ENCODE measurements at regions not wholly inside any gene's neighbourhood (a gene's known extent, or its start where the extent isn't known, plus 50 kb on each side); places are given as distances from the start of the nearest gene placed in this dataset.
A peak's percentile ranks its signal among the peaks of the same experiment; 100 is the strongest.

DNA sequence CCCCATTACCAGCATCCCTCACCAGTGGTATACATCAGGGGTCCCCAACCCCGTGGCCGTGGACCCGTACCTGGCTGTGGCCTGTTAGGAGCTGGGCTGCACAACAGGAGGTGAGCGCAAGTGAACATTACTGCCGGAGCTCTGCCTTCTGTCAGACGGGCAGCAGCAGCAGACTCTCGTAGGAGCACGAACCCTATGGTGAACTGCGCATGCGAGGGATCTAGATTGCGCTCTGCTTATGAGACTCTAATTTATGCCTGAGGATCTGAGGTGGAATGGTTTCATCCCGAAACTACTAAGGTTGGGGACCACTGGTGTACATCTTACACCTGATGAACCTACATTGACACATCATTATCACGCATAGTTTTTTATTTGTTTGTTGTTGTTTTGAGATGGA lies 52.8 kb upstream of the DHX15 start:
- no peak for DNase-seq (ENCODE audit: low read depth)

DNA sequence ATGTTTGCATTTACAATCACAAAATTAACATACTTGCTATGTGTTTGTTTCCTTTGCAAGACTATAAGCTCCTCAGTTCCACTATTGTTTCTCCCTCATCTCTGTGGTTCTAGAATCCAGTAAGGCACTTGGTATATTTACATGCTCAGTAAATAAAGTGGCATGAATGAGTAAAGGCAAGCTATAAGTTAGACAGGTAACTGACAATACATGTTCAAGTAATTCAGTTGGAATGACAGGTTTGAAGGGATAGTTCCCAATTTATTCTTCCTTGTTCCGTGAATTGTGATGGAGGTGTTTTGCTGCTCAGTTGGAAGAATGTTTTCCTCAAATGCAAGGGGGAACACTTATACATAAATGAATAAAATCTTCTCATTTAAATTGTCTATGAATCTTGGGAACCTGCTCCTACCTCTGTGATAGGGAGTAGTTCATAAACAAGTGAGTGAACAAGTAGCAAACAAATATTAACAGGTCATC lies 54.1 kb upstream of the DHX15 start:
- no peak for DNase-seq (ENCODE audit: low read depth)

DNA sequence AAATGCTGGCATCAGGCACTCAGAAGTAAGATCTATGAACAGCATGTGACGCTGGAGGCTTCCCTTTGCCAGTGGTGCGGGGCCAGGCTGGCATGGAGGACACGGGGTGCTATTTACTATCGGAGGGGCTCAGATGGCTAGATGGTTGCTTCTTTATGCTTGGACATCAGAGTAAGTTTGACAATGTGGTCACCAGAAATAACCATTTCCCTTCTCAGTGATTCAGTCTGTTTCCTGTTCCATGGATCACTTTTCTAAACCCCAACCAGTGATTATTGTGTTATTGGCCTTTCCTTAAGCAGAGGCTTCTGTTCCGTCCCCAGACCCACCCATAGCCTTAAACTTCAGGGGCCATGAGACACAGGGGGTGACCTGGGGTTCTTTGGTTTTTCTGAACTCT lies 55.4 kb upstream of the DHX15 start:
- DNase-seq (ENCODE audit: low read depth): no peak

DNA sequence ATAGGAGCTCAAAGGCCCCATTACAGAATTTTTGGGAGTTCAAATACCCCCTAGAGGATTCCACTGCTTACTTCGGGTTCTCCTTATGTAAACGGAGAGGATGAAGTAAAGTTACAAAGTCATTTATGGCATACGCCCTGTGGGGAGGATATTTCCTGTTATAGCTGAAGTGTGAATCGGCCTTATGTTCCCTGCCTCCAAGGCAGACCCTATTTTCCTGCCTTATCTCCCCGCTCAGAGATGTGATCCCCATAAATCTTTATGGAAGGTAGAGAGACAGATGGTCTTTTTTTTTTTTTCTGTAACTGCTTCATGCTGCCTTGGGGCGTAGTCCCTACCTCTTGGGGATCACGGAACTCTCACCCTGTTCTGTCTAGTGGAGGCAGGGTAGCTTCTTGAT lies 56.0 kb upstream of the DHX15 start:
- DNase-seq (ENCODE audit: low read depth): no peak

DNA sequence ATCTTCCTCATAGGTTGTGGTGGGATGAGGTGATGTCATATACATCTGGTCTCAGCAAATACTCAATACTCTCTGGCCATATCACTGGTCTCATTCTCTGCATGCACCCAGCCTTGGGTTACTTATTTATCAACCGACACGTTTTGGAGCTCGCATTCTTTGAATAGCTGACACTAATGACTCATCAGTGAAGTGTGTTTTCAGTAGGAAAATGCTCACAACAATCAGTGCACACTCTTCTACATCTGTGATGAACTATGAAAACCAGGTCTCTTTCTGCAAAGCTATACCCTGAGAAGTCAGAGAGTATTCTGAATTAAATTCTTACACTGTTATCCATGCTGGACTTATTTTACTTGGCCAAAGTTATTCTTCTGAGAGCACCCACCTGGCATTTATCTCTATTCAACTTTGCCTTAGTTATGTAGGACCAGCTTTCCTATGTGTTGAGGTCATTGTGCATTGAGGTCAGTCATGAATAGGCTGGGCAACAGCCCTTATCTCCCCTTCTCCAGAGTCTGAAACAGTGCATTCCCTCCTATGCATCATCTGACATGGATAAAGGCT lies 58.7 kb upstream of the DHX15 start:
- DNase-seq (ENCODE audit: low read depth): no peak

DNA sequence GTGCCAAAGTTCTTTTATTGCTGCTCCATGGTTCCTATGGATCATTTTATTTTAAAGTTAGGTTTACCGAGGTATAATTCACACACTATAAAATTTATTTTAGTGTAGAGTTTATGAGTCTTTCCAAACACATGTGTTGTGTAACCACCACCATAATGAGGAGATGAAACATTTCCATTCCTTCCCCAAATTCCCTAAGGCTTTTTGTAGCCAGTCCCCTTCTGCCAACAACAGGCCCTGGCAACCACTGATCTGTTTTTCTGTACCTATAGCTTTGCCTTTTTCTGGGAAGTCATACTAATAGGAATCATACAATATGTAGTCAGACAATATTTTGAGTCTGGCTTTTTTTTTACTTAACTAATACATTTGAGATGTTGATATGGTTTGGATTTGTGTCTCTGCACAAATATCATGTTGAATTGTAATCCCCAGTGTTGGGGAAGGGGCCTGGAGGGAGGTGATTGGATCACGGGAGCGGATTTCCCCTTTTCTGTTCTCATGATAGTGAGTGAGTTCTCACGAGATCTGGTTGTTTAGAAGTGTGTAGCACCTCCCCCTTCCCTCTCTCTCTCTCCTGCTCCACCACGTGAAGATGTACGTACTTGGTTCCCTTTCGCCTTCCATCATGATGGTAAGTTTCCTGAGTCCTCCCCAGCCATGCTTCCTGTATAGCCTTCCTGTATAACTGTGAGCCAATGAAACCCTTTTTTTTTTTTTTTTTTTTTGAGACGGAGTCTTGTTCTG lies 59.6 kb upstream of the DHX15 start:
- DNase-seq (ENCODE audit: low read depth): no peak

DNA sequence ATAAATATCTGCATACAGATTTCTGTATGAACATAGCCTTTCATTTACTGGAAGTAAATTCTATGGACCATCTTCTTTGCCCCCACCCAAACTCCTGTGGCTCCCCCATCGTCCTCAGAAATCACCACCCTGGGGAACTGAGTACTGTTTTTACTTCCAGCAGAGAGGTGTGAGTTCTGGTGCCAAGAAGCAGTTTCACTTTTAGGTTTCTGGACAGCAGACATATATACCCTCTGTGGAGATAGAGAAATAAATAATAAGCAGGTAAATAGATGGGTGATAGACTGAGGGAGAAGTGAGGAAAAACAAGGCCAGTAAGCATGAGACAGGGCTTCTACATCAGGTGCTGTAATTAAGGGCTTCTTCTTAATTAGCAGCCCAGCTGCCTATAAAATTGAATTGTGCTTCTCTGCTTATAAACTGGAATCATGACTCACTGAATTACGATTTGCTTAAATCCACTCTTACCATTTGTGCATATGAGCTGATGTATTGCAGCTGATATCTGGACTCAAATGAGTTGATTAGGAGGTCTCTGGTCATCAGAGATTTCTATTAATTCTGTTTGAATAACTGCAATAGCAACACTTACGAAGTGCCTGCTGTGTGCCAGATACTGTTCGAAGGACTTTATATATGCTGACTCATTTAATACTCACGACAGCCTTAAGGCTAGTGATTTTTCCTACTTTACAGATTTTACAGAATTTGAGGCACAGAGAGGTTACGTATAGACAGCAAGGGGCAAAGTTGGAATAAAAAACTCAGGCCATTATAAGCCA lies 60.8 kb upstream of the DHX15 start:
- DNase-seq (ENCODE audit: low read depth): no peak

DNA sequence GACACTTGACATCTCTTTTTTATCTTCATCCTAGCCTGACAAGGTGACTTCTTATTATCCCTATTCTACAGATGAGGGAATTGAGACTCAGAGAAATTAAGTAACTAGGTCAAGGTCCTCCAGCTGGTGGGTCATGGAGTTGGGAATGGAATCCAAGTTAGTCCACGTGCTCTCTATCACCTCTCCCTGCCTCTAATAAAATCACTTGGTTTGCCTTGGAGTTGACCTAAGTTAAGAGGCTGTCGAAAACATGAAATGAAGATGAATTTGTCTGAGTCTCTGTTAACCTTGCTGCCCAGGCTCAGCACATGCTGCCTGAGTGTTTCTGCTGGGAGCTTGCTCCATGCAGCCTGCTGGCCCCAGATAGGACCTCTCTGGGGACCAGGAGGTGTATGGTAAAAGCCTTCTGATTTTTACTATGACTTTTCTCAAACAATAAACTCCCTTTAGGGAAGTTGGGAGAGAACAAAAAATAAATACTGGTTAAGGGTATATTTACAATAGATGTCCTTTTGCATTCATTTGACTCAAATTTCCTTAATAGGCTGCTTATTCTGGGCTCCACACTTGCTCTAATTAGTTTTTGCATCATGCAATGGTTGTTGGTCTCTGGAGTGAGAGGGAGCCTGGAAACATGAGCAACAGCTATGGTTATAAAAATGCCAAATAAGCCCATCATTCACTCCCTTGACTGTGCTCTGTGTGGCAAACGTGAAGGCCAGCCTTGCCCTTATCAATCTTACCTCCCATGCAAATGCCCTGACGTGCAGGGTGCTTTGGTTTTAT lies 61.6 kb upstream of the DHX15 start:
- no peak for DNase-seq (ENCODE audit: low read depth)

DNA sequence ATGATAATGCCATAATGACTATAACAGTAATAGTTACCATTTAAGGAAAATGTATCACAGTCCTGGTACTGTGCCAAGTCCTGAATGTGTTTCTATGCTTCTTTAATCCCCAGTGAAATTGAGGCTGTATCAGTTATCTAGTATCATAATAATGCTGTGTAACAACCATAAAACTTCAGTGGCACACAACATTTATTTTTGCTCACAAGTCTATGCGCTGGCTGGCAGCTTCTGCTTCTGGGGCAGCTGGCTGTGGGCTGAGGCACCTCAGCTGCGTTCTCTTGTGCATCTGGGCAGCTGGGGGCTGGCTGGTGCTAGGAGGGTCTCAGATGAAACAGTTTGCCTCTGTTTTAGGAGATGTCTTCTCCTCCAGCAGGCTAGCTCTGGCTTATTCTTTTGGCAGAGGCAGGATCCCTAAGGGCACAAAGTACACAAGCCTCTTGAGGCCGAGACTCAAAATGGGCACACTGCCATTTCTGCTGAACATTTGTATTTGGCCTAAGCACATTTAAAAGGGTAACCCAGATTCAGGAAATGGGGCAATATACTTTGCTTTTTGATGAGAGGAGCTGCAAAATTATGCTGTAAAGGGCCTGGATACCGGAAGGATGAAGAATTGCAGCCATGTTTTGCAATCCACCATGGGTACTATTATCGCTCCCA lies 62.6 kb upstream of the DHX15 start:
- DNase-seq (ENCODE audit: low read depth): no peak

DNA sequence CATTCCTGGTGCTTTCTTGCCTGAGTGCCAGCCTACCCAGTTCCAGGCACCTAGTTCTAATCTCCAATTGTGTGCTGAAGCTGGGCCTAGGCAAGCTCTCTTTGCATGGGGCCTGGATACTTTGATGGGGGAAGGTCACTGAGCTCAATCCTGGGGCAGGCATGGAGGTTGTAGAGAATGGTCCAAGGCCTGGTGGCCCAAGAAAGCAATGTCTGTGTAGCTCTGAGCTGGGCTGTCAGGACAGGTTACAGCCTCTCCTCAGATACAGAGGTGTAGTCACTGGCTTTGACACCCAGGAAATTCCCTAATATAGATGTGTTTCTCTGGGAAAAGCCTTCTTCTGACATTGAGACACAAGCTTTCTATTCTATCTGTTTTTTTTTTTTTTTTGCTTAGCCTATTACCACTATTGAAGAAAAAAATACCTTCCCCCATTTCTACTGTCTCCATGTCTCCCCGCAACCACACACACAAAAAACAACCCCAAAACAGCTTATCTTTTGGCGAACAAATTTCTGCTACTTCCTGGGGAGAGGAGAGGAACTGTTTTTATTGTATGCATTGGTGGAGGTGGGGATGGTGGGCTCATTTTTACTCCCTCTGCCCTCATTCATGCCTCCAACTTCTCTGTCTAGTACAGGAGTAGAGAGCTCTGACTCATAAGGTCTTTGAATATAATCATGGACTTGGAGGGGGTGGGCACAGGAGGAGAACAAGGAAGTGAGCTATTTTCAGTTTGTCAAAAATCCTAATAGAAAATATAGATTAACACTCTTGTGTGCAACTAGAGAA lies 66.7 kb upstream of the DHX15 start:
- no peak for DNase-seq (ENCODE audit: low read depth)

DNA sequence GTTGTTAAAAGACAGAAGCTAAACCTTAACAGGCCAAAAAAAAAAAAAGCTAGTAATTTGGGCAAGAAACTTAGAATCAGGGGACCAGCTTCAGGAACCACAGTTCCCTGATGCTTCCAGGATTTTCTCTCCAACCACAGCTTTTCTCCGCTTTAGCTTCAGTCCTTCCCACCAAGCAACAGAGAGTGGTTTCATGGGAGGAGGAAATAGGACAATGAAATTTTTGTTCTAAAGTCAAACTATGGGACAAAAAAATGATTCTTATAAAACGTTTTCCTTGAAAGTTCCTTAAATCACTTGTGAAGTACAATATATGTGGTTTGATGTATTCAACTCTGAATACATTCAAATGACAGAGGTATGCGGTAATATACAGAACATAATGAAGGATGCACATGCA lies 71.0 kb upstream of the DHX15 start:
- DNase-seq (ENCODE audit: low read depth): no peak

DNA sequence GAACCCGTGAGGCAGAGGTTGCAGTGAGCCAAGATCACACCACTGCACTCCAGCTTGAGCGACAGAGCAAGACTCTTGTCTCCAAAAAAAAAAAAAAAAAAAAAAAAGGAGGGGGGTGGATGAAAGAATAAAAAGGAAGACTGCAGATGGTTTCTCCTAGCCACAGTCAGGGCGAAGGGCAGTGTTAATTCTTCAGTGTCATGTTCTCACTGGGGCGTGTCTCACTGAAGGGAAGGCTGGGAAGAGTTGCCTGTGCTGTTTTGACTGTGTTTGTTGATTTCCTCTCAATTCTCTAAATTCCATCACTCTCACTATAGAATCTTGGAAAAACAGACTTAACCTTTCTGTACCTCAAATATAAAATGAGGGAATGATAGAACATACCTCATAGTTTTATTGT lies 71.6 kb upstream of the DHX15 start:
- DNase-seq (ENCODE audit: low read depth): no peak

DNA sequence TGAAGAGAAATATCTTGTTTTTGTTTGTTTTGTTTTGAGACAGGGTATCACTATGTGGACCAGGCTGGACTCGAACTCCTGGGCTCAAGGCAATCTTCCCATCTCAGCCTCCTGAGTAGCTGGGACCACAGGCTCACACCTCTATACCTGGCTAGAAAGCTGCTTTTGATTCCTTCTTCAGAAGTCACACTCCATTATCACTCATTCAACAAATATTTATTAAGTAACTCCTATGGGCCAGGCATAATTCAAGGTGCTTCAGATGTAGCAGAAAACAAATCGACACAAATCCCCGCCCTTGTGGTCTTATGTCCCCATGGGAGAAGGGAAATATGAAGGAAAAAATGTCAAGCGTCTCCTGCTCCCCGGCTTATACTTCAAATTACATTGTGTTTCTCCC lies 72.6 kb upstream of the DHX15 start:
- DNase-seq (ENCODE audit: low read depth): no peak

DNA sequence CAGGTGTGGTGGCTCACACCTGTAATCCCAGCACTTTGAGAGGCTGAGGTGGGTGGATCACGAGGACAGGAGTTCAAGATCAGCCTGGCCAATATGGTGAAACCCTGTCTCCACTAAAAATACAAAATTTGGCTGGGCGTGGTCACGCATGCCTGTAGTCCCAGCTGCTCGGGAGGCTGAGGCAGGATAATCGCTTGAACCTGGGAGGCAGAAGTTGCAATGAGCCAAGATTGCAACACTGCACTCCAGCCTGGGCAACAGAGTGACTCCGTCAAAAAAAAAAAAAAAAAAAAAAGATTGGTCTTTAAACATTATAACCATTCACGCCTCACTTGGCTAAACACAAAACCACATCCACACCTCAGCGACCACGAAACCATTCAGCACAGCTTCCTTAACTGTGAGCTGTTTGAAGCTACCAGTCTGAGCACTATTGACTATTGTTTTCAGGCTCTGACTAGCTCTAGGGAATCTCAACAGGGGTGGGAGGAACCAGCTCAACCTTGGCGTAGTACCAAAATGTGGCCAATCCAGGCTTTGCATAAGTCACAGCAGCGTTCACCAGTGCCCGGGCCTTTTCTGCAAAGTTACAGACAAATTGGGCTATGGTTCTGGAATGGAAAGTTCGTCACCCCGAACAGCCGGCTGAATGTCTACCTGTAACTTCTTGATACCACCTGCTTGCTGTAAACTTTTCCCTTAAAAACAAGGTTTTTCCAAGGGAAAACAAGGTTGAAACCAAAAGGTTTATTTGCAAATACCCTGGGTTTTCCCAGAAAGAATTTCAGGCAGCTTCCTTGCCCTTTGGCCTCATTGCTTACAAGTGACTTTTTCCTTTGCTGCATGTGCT lies 73.6 kb upstream of the DHX15 start:
- no peak for DNase-seq (ENCODE audit: low read depth)

DNA sequence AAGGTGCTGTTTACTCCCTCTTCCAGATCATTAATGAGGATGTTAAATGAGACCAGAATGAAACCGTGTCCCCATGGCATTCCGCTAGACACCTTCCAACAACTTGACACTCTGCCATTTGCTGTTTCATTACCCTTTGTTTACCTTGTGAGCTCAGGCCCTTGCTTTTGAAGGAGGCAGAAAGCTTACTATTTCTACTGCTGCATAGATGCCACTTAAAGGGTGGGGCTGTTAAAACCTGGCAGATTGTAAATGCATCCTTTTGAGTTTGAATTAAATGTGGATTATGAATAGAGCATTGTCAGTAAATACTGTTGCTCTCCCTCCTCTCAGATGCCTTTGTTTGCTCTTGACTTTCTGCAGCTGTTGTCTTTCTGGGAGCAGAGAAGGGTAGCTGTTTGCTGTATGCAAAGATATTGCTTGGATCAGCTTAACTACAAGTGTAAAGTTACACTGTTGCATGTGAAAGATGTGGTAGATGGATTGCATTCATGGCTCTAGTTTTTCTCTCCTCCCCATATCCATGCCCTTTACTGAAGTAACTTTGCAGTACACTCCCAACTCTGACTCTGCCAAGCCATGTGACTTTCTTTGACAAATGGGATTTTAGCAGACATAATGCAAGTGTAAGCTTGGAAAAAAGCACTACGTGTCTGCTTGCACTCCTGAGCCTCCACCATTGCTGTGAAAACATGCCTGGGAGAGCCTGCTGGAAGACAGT lies 75.0 kb upstream of the DHX15 start:
- DNase-seq (ENCODE audit: low read depth): no peak

DNA sequence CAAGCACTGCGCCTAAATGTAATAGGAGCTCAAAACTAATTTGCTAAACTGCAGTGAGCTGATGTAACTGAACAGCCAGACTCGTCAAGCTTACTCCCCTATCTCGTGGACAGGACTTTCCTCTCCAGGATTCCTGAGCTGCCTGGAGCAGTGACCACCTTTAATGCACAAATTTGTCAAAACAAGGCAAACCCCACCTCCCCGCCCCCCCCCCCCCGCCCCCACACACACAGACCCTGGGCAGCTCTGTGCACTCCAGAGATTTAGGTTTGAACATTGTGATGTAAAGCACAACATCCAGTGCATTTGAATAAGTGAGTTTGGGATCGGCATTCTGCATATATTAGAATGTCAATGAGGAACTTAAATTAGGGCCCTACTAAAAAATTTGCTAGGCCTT lies 77.7 kb upstream of the DHX15 start:
- DNase-seq (ENCODE audit: low read depth): no peak

DNA sequence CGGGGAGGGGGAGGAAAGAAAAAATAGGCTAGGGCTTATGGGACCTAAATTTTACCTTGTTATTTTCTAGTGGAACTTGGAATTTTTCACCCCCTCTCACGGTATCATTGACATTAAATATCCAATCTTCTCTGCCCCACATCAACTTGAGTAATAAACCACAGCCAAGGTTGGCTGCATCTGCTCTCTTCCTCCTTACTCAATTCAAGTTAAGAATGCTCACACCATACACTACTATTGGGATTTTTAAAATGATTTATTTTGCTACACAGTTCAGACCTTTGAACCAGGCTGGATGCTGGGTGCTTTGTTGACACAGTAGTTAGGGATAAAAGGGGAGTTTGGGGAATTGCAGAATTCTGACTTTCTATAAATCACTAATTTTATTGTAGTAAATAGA lies 78.2 kb upstream of the DHX15 start:
- DNase-seq (ENCODE audit: low read depth): no peak

DNA sequence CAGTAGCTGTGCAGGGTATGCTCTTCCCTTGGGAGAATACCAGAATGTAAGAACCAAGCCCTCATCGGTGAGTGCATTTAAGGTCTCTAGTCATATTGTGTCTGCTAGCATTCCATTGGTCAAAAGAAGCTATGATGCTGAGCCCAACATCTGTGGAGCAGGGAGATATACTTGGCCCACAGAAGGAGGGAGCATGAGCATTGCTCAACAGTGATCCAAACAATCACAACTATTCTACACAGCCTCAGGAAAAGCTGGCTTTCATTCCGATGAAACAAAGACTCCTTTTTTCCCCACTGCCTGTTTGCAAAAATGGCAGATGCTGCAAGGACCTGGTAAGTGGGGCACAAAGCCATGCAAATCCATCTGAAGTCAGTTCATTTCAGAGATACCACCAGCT lies 80.6 kb upstream of the DHX15 start:
- peak; percentile 41 for DNase-seq (ENCODE audit: low read depth)

DNA sequence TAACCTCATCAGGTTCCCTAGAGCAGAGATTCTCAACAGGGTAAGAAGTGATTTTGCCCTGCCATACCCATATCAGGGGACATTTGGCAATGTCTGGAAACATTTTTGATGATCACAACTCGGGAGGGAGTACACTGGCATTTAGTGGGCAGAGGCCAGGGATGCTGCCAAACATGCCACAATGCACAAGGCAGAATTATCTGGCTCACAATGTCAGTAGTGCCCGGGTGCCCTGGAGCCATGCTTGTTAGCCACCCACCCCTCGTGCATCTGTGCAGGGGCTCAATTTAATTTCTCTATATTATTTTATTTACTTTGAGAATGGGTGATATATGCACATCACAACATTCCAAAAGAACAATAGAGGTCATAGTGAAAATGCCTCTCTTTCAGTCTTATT lies 82.0 kb upstream of the DHX15 start:
- no peak for DNase-seq (ENCODE audit: low read depth)
